PC-3 (cell line): ENCODE measurements at regions not wholly inside any gene's neighbourhood (a gene's known extent, or its start where the extent isn't known, plus 50 kb on each side); places are given as distances from the start of the nearest gene placed in this dataset.

ENCODE experiments used
- ATAC-seq: fragments of 200-7000 bp; cut with Tn5 transposase; 2 replicates; pipeline ENCODE4 v1.9.1; 2020; ENCODE audit warnings: mild to moderate bottlenecking, moderate library complexity
- BruUV-seq: library from RNA; stranded (reverse); fragments of 400-500 nt; replicated peaks from 2 replicates; lab custom pipeline; 2021; lab: Mats Ljungman, UMichigan
- CTCF ChIA-PET: fragments of 300-600 bp; sonication (Branson Sonifier 250); formaldehyde crosslinking; loops from one replicate; lab custom pipeline; 2022; ENCODE audit warnings: antibody characterized with exemption; lab: Charles Lee
- POLR2A ChIA-PET: fragments of 300-600 bp; sonication (Branson Sonifier 250); formaldehyde crosslinking; loops from one replicate; lab custom pipeline; 2022; ENCODE audit warnings: antibody characterized with exemption; ENCODE audit not compliant: unreplicated experiment; lab: Charles Lee
- DNase-seq: peaks from one replicate; pipeline ENCODE4 v3.0.0-alpha.2; 2015
- H2AFZ ChIP-seq: fragments of 300-600 bp; sonication (generic); 2 replicates; pipeline ENCODE4 v1.6.0; 2016; ENCODE audit warnings: antibody characterized with exemption, low read length
- H3F3A ChIP-seq: fragments of 300-600 bp; sonication (generic); one replicate; pipeline ENCODE4 v1.6.0; 2017; ENCODE audit warnings: antibody characterized with exemption, low read length, control low read depth, mild to moderate bottlenecking; ENCODE audit not compliant: unreplicated experiment
- H3K27ac ChIP-seq: fragments of 300-600 bp; sonication (generic); 2 replicates; pipeline ENCODE4 v1.5.1; 2016; ENCODE audit warnings: mild to moderate bottlenecking, low read length
- H3K27me3 ChIP-seq: fragments of 300-600 bp; sonication (generic); 2 replicates; pipeline ENCODE4 v1.6.1; 2016; ENCODE audit warnings: low read length, mixed read lengths
- H3K36me3 ChIP-seq: fragments of 300-600 bp; sonication (generic); 2 replicates; pipeline ENCODE4 v1.6.1; 2016; ENCODE audit warnings: low read depth, mixed run types, low read length, mixed read lengths
- H3K4me1 ChIP-seq: fragments of 300-600 bp; sonication (generic); 2 replicates; pipeline ENCODE4 v1.5.1; 2016; ENCODE audit warnings: low read length; ENCODE audit not compliant: insufficient read depth
- H3K4me2 ChIP-seq: fragments of 300-600 bp; sonication (generic); 2 replicates; pipeline ENCODE4 v1.6.0; 2016; ENCODE audit warnings: low read length
- H3K4me3 ChIP-seq: fragments of 300-600 bp; sonication (generic); 2 replicates; pipeline ENCODE4 v1.5.1; 2016; ENCODE audit warnings: mild to moderate bottlenecking, low read length, mixed read lengths
- H3K79me2 ChIP-seq: fragments of 300-600 bp; sonication (generic); 2 replicates; pipeline ENCODE4 v1.6.1; 2017; ENCODE audit warnings: low read length, mixed read lengths
- H3K9ac ChIP-seq: fragments of 300-600 bp; sonication (generic); 2 replicates; pipeline ENCODE4 v1.6.0; 2016; ENCODE audit warnings: mild to moderate bottlenecking, low read length
- H3K9me2 ChIP-seq: fragments of 300-600 bp; sonication (generic); replicated peaks from 2 replicates; pipeline ENCODE4 v1.6.1; 2016; ENCODE audit warnings: mixed run types, low read length, mixed read lengths
- H3K9me3 ChIP-seq: fragments of 300-600 bp; sonication (generic); 2 replicates; pipeline ENCODE4 v1.6.1; 2016; ENCODE audit warnings: low read length, mixed read lengths
- H4K20me1 ChIP-seq: fragments of 300-600 bp; sonication (generic); 2 replicates; pipeline ENCODE4 v1.6.1; 2016; ENCODE audit warnings: low read length, mixed read lengths
- CTCF ChIP-seq: fragments of 300-600 bp; sonication (generic); conservative IDR thresholded peaks from 2 replicates; pipeline ENCODE4 v1.5.1; 2017; ENCODE audit warnings: antibody characterized with exemption, low read depth, mild to moderate bottlenecking, low read length
- EZH2 ChIP-seq: fragments of 300-600 bp; sonication (generic); IDR thresholded peaks from one replicate; pipeline ENCODE4 v1.6.1; 2017; ENCODE audit warnings: antibody characterized with exemption, mild to moderate bottlenecking, low read length; ENCODE audit not compliant: unreplicated experiment
- EZH2phosphoT487 ChIP-seq: fragments of 300-600 bp; sonication (generic); IDR thresholded peaks from 2 replicates; pipeline ENCODE4 v1.6.1; 2018; ENCODE audit warnings: mild to moderate bottlenecking, antibody characterized with exemption, low read length, borderline replicate concordance
- intact Hi-C: fragments of 100-400 bp; cut with micrococcal nuclease; formaldehyde crosslinking; loops from 2 replicates; pipeline ENCODE4 v1.9.0; 2023

- no peaks in the 10 kb centered on the region for H3K36me3 ChIP-seq
- no peaks in the 10 kb centered on the region for H3K79me2 ChIP-seq
- CTCF ChIA-PET = no interaction called here
- no peaks in the 10 kb centered on the region for H3K4me1 ChIP-seq
- H2AFZ ChIP-seq = no peak overlapping the region
- H3K4me3 ChIP-seq = no peak overlapping the region
- H3K9me2 ChIP-seq = no peaks in the 10 kb centered on the region
- no peaks in the 10 kb centered on the region for H3K27me3 ChIP-seq
- no peak overlapping the region for H3K9ac ChIP-seq
- H3K27ac ChIP-seq = no peak overlapping the region
- no peaks in the 10 kb centered on the region for H4K20me1 ChIP-seq
- no peak for DNase-seq
- no peaks in the 10 kb centered on the region for H3F3A ChIP-seq
- POLR2A ChIA-PET = no interaction called here
- no peaks in the 10 kb centered on the region for H3K9me3 ChIP-seq
- BruUV-seq = no TSS peak
- no peak overlapping the region for H3K4me2 ChIP-seq
- TF ChIP-seq EZH2phosphoT487 (no peak), CTCF (no peak), EZH2 (no peak)
- no peak for ATAC-seq
- intact Hi-C loops = no loop called here
These were observed 175.1 kb downstream of the BACH1 start for GRCh38 chr21:29473808-29474207.

GRCh38 chr21:29475329-29475728 is 176.6 kb downstream of the BACH1 start:
- Histone ChIP-seq H2AFZ (no peak overlapping the region), H4K20me1 (no peaks in the 10 kb centered on the region), H3K4me1 (no peaks in the 10 kb centered on the region), H3K4me3 (no peak overlapping the region), H3K9ac (no peak overlapping the region), H3K27ac (no peak overlapping the region), H3K4me2 (no peak overlapping the region), H3K9me3 (no peaks in the 10 kb centered on the region), H3K9me2 (no peaks in the 10 kb centered on the region), H3K27me3 (no peaks in the 10 kb centered on the region), H3K36me3 (no peaks in the 10 kb centered on the region), H3F3A (no peaks in the 10 kb centered on the region), H3K79me2 (no peaks in the 10 kb centered on the region)
- intact Hi-C loops = no loop called here
- ATAC-seq (no peak), DNase-seq (no peak)
- POLR2A ChIA-PET = no interaction called here
- no TSS peak for BruUV-seq
- no peak for TF ChIP-seq EZH2
- TF ChIP-seq EZH2phosphoT487 = no peak
- TF ChIP-seq CTCF = no peak
- CTCF ChIA-PET = no interaction called here

- no peaks in the 10 kb centered on the region for H3K9me2 ChIP-seq
- no TSS peak for BruUV-seq
- no peak for ATAC-seq
- TF ChIP-seq EZH2phosphoT487 = no peak
- H3K36me3 ChIP-seq = no peaks in the 10 kb centered on the region
- H3K4me1 ChIP-seq = no peaks in the 10 kb centered on the region
- H3K27ac ChIP-seq = no peak overlapping the region
- ChIA-PET CTCF (interaction anchor here (0.5 to 0.8 kb wide), 3 partner anchors 28 to 297 kb away, joined by 3 to 8 read pairs (median 6); no protein-coding TSS in a partner anchor), POLR2A (no interaction called here)
- H4K20me1 ChIP-seq = no peaks in the 10 kb centered on the region
- no peak overlapping the region for H3K4me2 ChIP-seq
- no peak overlapping the region for H3K4me3 ChIP-seq
- H3K79me2 ChIP-seq = no peaks in the 10 kb centered on the region
- H3K9ac ChIP-seq = no peak overlapping the region
- intact Hi-C loops = no loop called here
- H3K27me3 ChIP-seq = no peaks in the 10 kb centered on the region
- H3F3A ChIP-seq = no peaks in the 10 kb centered on the region
- no peaks in the 10 kb centered on the region for H3K9me3 ChIP-seq
- no peak overlapping the region for H2AFZ ChIP-seq
- DNase-seq = no peak
These were observed 178.6 kb downstream of the BACH1 start for GRCh38 chr21:29477347-29477746.
